ENCODE measurements at regions not wholly inside any gene's neighbourhood (a gene's known extent, or its start where the extent isn't known, plus 50 kb on each side); places are given as distances from the start of the nearest gene placed in this dataset.
A peak's percentile ranks its signal among the peaks of the same experiment; 100 is the strongest.
"Not testable (repeated sequence)": the region's sequence is repeated elsewhere in the genome, so short reads cannot be mapped to it uniquely, and the experiment has no call there.

DNA sequence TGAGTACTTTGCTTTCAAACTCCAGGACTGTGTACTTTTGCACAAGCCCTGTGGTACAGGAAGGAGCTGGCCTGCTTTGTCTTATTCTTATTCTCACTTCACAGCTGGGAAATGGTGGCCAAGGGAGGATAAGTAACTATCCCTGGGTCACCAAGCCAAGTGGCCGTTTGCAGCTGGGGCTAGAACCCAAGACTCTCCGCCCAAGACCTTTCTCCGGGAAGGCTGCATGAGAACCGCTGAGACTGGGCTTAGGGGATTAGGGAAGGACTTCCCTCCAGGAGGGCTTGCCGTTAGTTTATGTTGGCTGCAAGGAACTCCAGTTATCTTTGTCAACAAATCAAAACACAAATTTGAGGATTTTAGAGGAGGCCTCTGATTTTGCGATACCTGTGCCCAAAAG is 109.5 kb upstream of the ADRA1D start:
- DNase-seq (ENCODE audit: low read depth, low spot score) = no peak

DNA sequence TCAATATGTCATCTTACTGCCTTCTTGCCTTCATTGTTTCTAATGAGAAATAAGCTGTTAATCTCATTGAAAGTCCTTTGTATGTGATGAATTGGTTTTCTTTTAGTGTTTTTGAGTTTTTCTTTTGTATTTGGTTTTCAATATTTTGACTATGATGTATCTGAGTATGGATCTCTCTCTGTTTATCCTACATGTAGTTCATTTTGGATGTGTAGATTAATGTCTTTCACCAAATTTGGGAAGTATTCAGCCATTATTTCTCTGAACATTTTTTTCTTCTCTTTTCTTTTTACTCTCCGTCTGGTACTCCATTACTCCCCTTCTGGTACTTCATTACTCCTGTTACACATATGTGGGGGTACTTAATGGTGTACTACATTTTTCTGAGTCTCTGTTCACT is 103.3 kb upstream of the ADRA1D start:
- no peak for DNase-seq (ENCODE audit: low read depth, low spot score)

DNA sequence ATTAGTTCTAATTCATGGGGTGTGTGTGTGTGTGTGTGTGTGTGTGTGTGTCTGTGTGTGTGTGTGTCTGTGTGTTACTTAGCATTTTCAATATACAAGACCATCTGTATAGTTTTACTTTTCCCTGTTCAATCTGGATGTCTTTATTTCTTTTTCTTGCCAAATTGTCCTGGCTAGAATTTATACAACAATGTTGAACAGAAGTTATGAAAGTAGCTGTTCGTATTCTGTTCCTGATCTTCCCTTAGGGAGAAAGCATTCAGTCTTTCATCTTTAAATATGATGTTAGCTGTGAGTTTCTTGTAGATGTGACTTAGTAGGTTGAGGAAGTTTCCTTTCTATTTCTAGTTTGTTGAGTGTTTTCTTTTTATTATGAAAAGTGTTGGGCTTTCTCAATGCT is 101.0 kb upstream of the ADRA1D start:
- DNase-seq (ENCODE audit: low read depth, low spot score) = no peak

DNA sequence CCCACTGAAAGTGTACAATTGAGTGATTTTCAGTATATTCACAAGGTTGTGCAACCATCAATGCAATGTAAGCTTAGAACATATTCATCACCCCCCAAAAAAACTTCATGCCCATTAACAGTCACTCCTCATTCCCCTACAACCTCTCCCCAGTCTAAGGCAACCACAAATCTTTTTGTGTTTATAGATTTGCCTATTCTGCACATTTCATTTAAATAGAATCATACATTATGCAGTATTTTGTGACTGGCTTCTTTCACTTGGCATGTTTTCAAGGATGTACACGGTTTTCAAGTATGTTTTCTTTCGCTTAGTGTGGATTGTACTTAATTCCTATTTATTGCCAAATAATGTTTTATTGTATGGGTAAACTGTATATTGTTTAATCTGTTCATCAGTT is 95.6 kb upstream of the ADRA1D start:
- no peak for DNase-seq (ENCODE audit: low read depth, low spot score)

DNA sequence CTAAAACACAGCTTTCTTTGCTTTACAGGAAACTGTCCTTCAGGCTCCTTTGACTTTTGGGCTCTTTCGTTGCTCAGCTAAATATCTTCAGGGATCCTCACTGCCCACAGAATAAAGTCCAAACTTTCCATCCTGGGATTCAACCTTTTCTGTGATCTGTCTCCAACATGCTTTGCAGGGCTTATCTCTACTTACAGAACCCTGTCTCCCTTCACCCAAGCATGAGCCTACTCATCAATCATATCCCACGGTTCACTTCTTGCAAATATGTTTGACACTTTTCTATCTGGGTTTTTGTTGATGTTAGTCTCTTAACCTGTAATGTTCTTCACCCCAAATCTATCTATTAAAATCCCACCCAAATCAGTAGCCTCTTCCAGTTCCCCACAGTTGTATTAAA is 93.5 kb upstream of the ADRA1D start:
- DNase-seq (ENCODE audit: low read depth, low spot score) = no peak

DNA sequence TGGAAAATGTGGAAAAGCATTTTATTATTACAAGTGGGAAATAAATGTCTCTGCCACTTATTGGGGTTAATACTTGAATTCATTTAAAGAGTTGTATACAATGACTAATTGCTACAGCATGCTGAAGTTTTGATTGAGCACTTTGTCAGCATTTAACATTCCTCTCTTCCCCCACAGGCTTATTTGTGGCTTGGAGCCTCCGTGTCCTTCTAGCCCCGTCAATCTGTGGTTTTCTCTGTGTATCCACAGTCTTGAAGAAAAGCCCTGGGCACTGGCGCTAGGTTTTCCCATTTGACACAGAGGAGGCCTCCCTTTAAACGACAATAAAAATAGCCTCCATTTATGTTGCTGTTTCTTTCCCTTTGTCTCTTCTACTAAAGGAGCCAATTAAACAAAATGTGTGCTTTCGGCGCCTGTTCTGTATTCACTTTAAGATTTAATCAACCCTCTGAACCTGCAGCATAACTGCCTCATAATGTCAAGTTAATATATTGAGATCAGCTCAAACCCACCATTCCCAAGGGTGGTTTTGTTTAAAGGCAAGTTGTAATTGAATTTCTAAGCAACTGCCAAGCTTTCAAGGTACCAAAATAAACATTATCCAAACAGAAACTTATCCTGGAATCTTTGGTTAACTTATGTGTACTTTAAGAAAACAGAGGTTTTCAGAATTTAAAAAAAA is 92.9 kb upstream of the ADRA1D start:
- peak; percentile 93 for DNase-seq (ENCODE audit: low read depth, low spot score)

DNA sequence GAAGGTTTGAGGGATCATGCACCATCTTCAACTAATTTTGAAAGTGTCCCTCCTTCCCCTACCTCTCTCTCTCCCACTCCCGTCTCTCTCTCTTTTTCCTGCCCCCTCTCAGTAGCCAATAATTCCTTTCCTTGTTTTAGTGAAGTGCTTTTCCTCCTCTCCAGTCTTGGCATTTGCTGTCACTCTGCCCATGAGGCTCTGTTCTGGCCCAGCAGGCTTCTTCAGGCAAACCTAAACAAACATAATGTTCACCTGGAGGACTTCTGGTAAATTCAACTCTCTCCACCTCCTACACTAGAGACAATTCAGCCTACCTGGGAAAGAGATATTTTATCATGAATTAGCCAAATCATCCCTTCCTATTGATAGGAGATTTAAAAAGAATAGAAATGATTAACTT is 86.6 kb upstream of the ADRA1D start:
- DNase-seq (ENCODE audit: low read depth, low spot score) = no peak

DNA sequence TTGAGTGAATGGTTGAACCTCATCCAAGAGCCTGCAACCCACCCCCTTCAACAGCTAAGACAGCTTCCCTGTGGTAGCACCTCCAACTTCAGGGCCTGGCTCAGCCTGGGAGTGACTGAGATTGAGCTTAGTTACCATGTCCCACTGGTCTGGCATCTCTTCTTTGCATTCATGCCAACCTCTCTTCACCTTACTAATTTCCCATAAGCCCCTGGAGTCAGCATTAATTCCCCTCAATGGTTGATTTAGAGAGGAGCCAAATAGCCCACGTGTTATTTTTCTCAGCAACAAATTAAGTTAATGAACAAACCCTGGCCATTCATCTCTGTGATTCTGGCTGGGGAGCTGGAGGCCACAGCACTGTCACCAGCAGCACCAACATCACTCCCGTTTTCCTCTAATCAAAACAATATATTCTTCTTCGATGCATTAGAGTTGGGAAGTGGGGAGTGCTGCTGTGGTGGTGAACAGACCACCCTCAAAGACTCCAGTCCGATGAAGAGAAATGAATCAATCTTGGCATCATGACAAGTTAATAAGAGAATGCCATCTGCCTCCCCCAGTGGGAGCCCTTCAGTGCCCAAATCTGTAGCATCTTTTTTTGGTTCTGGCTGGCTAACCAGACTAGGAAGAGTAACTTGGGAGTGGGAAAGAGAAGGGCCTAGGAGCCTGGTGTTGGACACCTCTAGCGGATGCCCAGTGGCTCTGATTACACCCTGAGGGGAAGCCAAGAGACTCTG is 83.2 kb upstream of the ADRA1D start:
- DNase-seq (ENCODE audit: low read depth, low spot score) = no peak

DNA sequence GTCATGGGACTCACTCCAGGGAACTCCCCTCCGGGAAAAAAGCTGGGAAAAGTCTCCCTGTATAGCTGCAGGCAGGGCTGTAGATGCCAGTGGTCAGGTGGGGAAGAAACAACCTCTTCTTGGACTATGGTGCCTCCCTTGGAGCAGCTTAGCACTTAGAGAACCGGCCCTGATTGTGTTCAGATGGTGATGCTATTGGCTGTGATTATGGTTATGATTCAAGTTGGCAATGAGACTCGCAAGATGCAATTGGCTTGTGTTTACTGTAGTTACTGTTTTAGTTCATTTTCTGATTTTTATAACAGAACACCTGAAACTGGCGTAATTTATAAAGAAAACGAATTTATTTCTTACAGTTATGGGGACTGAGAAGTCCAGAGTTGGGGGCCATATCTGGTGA is 80.9 kb upstream of the ADRA1D start:
- DNase-seq (ENCODE audit: low read depth, low spot score) = no peak

DNA sequence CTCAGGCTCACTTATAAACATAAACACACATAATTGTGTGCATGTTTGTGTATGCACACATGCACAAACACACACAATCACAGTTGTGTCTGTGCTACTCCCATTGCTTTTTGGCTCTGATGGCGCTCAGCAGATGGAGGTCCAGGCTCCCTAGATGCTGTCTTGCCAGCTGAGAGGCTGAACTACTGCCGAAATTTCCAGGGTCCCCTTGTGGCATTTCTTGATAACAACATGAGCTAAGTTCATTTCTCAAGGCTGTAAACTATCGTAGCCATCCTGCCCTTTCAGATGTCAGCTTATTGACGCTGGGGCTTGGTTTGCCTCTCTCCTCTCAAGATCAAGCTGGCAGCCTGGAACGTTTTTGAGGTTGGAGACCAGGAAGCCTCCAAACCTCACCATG is 80.1 kb upstream of the ADRA1D start:
- no peak for DNase-seq (ENCODE audit: low read depth, low spot score)

DNA sequence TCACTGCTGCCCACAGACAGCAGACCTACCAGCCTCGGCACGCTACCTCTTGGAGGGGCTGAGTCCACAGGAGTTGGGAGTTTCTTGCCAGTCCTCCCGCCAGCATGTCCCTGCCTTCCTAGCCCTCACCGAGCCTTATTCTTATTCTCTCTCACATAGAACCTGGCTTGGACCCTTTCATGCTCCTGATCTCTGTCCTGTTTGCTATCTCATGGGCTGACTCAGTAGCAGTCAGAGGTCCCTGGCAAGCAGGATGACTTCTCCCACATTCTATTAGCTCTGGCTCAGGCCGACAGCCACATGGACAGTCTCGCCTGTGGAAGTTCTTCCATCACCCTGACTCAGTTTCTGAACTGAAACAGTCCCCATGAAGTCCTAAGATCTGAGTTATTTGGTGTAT is 79.5 kb upstream of the ADRA1D start:
- no peak for DNase-seq (ENCODE audit: low read depth, low spot score)

DNA sequence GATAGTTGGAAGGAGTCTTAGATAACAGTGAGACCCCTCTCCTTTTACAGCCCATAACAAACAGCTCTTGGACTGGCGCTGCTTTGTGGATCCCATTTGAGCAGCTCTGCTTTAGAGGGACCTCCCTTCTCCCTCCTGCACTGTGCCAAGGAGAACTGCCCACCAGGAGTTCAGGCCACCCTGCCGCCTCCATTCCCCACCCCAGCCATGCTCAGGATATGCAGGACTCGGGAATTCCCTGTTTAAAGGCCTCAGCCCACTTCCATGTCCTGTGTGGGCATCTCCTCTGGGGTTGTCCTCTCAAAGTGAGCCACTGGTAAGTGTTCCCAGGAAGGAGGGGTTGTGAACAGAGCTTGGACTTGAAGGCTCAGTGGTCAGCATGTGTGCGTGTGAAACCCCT is 78.9 kb upstream of the ADRA1D start:
- no peak for DNase-seq (ENCODE audit: low read depth, low spot score)

DNA sequence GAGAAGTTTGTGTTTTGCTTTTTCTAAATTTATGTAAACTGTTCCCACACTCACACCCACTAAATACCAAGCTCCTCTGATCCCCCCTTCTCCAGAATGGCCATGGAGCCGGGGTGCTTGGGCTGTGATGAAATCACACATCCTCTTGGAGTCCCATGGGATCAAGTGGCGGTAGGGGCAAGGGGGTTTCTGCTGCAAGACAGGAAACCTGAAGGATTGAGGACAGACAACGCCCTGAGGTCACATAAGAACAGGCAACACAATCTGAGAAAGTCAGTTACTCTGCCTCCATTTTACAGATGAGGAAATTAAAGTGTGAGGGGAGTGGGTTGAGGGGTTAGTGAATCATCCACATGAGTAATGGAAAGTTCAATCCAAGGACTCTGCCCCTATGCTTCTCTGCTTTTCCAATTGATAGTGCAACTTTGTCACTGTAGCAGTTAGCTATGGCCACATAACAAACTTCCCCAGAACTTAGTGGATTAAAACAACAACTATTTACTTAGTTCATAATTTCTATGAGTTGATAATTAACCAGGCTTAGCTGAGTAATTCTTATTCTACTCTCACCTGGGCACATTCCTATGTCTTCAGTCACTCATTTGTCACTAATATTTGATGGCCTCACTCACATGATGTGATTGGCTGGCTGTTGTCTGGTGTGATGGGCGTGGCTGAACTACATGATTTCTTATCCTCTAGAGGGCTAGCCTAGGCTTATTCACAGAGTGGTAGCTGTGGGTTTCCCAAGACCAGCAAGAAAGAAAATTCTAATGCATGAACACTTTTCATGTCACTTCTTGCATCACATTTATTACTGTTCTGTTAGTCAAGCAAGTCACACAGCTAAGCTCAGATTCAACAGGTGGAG is 77.3 kb upstream of the ADRA1D start:
- no peak for DNase-seq (ENCODE audit: low read depth, low spot score)

DNA sequence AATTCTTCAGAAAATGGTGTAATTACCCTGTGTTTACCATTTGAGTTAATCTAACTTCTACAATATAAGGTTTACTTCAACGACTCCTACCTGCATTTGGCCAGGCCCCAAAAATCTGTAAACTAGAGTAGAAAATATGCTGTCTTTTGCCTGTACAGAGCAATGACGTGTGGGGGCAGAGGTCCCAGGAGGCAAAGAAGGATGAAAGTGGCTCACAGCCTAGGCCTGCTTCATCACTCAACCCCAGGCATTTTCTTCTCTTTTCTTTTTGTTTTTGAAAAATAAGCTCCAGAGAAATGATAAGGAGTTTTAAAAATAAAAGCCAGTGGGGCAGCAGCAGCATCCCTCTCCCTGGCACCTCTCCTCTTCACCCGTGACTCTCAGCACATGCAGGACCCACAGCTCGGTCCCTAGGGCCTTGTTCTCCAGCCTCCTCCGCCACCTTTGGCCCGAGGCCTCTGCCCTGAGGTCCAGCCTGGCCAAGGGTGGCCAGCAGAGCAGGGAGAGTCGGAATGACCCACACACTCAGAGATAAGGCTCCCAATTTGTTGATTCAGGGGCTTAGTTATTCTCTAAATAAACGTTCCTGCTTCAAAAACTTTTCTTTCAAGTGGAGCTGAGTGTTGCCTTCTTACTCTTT is 76.6 kb upstream of the ADRA1D start:
- DNase-seq (ENCODE audit: low read depth, low spot score) = no peak

DNA sequence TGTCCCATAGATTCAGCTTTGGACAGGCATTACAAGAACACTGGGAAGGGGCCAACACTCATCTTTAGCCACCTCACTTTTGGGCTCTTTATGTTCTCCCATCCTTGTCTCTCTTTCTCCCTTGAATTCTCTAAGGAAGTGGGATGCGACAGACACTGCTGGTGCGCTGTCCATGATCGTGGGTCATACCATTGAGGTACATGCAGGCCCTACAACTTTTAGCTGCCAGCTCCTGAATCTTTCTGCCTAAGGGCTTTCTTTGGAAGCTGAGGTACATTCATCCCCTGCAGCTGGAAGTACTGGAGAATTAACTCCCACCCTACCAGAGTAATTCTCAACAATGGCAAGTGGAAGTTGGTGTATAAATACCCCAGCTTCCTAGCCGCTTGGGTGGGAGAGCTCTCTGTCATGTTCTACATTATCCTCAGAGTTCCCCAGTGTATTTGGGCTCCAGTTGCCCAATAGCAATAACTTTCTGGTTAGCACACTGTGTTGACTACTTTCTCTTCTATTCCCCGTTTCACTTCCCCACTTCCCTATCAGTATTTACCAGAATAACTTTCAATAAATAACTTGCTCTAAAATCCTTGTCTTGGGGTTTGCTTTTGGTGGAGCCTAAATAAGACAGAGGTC is 75.6 kb upstream of the ADRA1D start:
- DNase-seq (ENCODE audit: low read depth, low spot score) = no peak

DNA sequence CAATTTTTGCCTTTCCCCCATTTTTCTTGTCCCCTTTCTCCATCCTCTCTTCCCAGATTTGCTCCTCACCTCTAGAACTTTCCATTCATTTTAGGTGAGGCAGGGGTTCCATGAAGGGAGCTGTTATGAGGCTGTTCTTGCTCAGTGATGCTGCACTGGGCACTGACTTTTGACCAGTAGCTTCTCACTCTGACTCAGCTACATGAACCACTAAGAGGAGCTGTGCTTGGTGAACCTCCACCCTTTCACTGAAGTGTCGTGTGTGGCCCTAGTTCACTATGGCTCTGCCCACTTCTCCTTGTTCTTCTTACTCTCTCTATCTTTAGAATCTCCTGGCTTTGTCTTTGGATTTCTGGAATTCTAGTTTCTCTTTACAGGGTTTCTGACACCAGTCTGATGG is 73.4 kb upstream of the ADRA1D start:
- DNase-seq (ENCODE audit: low read depth, low spot score) = no peak

DNA sequence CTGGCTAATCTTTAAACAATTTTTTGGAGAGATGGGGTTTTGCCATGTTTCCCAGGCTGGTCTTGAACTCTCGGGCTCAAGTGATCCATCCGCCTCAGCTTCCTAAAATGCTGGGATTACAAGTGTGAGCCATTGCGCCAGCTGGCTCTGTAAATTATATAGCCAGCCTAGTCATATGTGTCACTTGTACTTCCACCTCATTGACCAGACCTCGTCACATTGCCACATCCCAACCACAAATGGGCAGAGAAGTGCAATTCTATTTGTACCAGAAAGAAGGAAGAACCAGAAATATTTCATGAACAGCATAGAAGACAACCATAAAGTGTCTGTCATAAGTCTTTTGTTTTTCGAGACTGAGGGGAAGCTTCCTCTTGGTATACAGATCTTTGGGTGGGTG is 71.2 kb upstream of the ADRA1D start:
- DNase-seq (ENCODE audit: low read depth, low spot score) = no peak

DNA sequence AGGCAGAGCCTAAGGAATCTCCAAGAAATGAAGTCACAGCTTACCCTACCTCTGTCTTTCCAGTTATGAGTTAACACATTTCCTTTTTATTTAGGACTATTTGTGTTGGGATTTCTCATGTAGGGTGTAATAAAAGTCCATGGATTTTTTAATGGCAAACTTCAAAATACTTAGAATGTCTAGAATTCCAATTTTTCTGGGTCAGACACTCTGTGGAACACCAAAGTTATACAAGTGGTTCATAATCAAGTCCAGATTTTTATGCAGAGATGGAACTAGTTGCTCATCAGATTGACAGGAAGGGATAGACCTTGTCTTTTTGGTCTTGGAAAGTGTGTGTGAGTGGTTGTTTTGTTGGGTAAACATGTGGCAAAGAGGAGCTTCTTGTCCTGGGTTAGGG is 69.8 kb upstream of the ADRA1D start:
- DNase-seq (ENCODE audit: low read depth, low spot score) = no peak

DNA sequence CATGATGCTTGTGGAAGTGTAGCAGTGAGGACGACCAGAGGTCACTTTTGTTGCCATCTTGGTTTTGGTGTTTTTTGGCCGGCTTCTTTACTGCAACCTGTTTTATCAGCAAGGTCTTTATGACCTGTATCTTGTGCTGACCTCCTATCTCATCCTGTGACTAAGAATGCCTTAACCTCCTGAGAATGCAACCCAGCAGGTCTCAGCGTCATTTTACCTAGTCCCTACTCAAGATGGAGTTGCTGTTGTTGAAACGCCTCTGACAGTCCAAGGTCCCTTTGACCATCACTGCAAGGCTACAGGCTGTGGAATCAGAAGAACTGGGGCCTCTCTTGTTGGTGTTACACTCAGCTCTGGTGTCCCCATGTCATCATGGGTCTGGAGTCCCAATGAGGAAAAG is 61.5 kb upstream of the ADRA1D start:
- DNase-seq (ENCODE audit: low read depth, low spot score) = not testable (repeated sequence)

DNA sequence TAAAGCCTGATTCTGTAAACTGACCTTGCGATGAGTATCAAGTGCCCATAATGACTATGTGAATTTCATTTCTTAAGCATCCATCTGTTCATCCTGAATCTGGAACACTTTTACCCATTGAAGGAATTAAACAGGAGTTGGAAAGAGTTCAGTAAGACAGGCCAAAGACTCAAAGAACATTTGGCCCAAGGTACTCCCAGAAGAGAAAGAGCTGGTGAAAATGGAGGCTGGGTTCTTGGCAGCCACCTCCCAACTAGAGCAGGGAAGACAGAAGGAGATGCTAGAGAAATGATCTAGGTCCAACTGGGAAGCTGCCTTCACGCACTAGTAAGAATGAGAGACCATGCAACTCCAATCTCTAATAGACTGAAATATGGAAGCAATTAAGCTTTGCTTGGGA is 57.1 kb upstream of the ADRA1D start:
- no peak for DNase-seq (ENCODE audit: low read depth, low spot score)

DNA sequence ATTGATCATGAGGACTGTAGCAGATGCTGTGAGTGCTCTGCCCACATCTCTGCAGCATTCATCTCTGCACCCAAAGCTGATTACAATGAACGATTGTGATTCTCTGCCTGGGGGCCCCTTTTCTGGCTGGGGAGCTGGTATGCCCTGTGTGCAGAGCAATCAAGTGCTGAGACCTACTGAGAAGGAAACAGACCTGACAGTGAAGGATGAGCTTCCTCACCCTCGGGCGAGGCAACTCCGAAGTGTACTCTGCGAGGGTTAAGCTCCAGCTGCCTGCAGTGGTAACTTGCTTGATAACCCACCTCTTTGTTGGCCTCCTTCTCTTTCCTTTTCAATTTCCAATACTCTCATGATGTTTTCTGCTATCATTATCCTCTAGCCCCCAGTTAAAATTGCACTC is 56.0 kb upstream of the ADRA1D start:
- no peak for DNase-seq (ENCODE audit: low read depth, low spot score)

DNA sequence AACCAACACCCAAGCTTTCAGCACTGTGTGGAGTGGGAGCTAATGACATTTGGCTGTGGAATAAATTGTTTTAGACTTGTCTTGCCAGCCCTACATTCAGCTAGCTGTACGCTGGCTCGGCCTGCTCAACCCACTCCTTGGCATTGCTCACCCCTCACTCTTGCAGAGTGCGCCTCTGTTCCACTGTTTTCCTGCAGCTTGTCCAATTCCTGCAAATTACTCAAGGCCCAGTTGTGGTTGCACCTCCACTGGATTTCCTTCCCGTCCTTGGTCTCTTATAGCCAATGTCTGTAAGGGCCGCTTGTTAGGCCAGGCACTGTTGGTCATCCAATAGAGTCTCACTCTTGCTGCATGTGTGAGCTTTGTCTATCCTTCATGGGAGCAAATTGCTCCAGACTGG is 55.5 kb upstream of the ADRA1D start:
- no peak for DNase-seq (ENCODE audit: low read depth, low spot score)
